B cell (primary cell): ENCODE measurements at regions not wholly inside any gene's neighbourhood (a gene's known extent, or its start where the extent isn't known, plus 50 kb on each side); places are given as distances from the start of the nearest gene placed in this dataset.

Experiments
- ATAC-seq: fragments of 200-7000 bp; cut with Tn5 transposase; one replicate; pipeline ENCODE4 v1.10.0; 2021; ENCODE audit warnings: low read depth, mild to moderate bottlenecking, moderate number of reproducible peaks, moderate library complexity
- CTCF ChIA-PET: fragments of 350-600 bp; sonication (Branson Sonifier 250); formaldehyde crosslinking; loops from one replicate; lab custom pipeline; 2021; ENCODE audit warnings: antibody characterized with exemption, inconsistent platforms; lab: Charles Lee
- POLR2A ChIA-PET: fragments of 350-600 bp; sonication (Branson Sonifier 250); formaldehyde crosslinking; loops from one replicate; lab custom pipeline; 2021; ENCODE audit warnings: antibody characterized with exemption; lab: Charles Lee
- DNase-seq: peaks from one replicate; pipeline ENCODE4 v3.0.0; 2013
- H2AFZ ChIP-seq: 2 replicates; pipeline ENCODE4 v1.6.1; 2012; ENCODE audit warnings: mild to moderate bottlenecking, low read depth, low read length; ENCODE audit not compliant: insufficient read depth, poor library complexity, severe bottlenecking
- H3K27ac ChIP-seq, 2 donors: 1 replicate in 1 of 2; 2 replicates in 1 of 2; pipeline ENCODE4 v1.5.1; 2012 to 2013; ENCODE audit warnings: low read length in 2 of 2, mild to moderate bottlenecking in 2 of 2, moderate library complexity in 1 of 2
- H3K27me3 ChIP-seq, 4 experiments: fragments of 200-600 bp in 1 of 4; sonication (generic) in 1 of 4; replicated peaks in 1 of 4; 1 replicate in 2 of 4; 2 replicates in 2 of 4; pipeline versions ENCODE4 v1.6.1 to v1.7.0; 2013 to 2016; ENCODE audit warnings: low read length in 3 of 4, mild to moderate bottlenecking in 2 of 4, mixed read lengths in 1 of 4, moderate library complexity in 1 of 4; ENCODE audit not compliant: insufficient read depth in 4 of 4, control insufficient read depth in 3 of 4; ENCODE audit errors: control extremely low read depth in 1 of 4
- H3K36me3 ChIP-seq, 2 experiments: replicated peaks in 1 of 2; 1 replicate in 1 of 2; 2 replicates in 1 of 2; pipeline versions ENCODE4 v1.6.1 to v1.7.1; 2013; ENCODE audit warnings: low read length in 1 of 2; ENCODE audit not compliant: insufficient read depth in 2 of 2, control insufficient read depth in 1 of 2; ENCODE audit errors: control extremely low read depth in 1 of 2, extremely low read depth in 1 of 2
- H3K4me1 ChIP-seq, 2 donors: fragments of 200-600 bp in 1 of 2; sonication (generic) in 1 of 2; 1 replicate in 1 of 2; 2 replicates in 1 of 2; pipeline versions ENCODE4 v1.5.1 to v1.6.1; 2013 to 2017; ENCODE audit warnings: low read length in 2 of 2; ENCODE audit not compliant: control insufficient read depth in 2 of 2, insufficient read depth in 2 of 2
- H3K4me2 ChIP-seq: replicated peaks from 2 replicates; pipeline ENCODE3; 2012; ENCODE audit warnings: mild to moderate bottlenecking, low read depth, low read length; ENCODE audit not compliant: poor library complexity, severe bottlenecking
- H3K4me3 ChIP-seq, 5 experiments: fragments of 200-600 bp in 1 of 5; sonication (generic) in 1 of 5; 1 replicate in 3 of 5; 2 replicates in 2 of 5; pipeline versions ENCODE4 v1.5.1 to v1.7.0; 2011 to 2016; ENCODE audit warnings: low read length in 4 of 5, mild to moderate bottlenecking in 4 of 5, low read depth in 2 of 5, control low read depth in 1 of 5, moderate library complexity in 1 of 5; ENCODE audit not compliant: insufficient read depth in 1 of 5; ENCODE audit errors: control extremely low read depth in 1 of 5, extremely low read depth in 1 of 5
- H3K79me2 ChIP-seq: fragments of 200-600 bp; sonication (generic); one replicate; pipeline ENCODE4 v1.6.0; 2016; ENCODE audit warnings: low read length; ENCODE audit not compliant: control insufficient read depth, insufficient read depth
- H3K9ac ChIP-seq: fragments of 200-600 bp; sonication (generic); 2 replicates; pipeline ENCODE4 v1.6.1; 2017; ENCODE audit warnings: mild to moderate bottlenecking, low read length, moderate library complexity
- H3K9me3 ChIP-seq, 3 donors: one replicate each; pipeline versions ENCODE4 v1.6.1 to v1.7.1; 2013; ENCODE audit warnings: low read length in 2 of 3; ENCODE audit not compliant: control insufficient read depth in 2 of 3, insufficient read depth in 1 of 3; ENCODE audit errors: control extremely low read depth in 1 of 3
- H4K20me1 ChIP-seq: 2 replicates; pipeline ENCODE4 v1.6.0; 2012; ENCODE audit warnings: mild to moderate bottlenecking, low read length; ENCODE audit not compliant: insufficient read depth, control insufficient read depth, poor library complexity, severe bottlenecking
- H3K27ac Mint-ChIP-seq: one replicate; pipeline ENCODE4 v1.8.0; 2021; ENCODE audit warnings: mixed read lengths
- H3K27me3 Mint-ChIP-seq: one replicate; pipeline ENCODE4 v1.8.0; 2021; ENCODE audit warnings: mixed read lengths
- H3K4me1 Mint-ChIP-seq: one replicate; pipeline ENCODE4 v1.8.0; 2021; ENCODE audit warnings: mixed read lengths
- H3K4me3 Mint-ChIP-seq: one replicate; pipeline ENCODE4 v1.8.0; 2021; ENCODE audit warnings: mixed read lengths
- H3K9me3 Mint-ChIP-seq: one replicate; pipeline ENCODE4 v1.8.0; 2022; ENCODE audit warnings: mixed read lengths; ENCODE audit not compliant: insufficient read depth
- EZH2 ChIP-seq: IDR thresholded peaks from 2 replicates; pipeline ENCODE4 v1.6.1; 2012; ENCODE audit warnings: borderline replicate concordance, low read depth, mild to moderate bottlenecking, moderate library complexity, low read length; ENCODE audit not compliant: insufficient read depth, poor library complexity, severe bottlenecking
- WGBS: methylation state at CpG from one replicate; pipeline ENCODE4 v1.1.5; 2013; ENCODE audit warnings: missing lambda C conversion rate; ENCODE audit not compliant: insufficient coverage; 5-methylcytosine and 5-hydroxymethylcytosine counted together
- intact Hi-C: fragments of 100-400 bp; cut with micrococcal nuclease; formaldehyde crosslinking; loops from one replicate; pipeline ENCODE4 v1.10.0; 2022
- TF ChIP-seq, protein P1 (sequence below): fragments of 200-600 bp; IDR thresholded peaks from one replicate; pipeline ENCODE4 v1.8.0; 2022; ENCODE audit warnings: antibody characterized with exemption, mild to moderate bottlenecking

DNA sequence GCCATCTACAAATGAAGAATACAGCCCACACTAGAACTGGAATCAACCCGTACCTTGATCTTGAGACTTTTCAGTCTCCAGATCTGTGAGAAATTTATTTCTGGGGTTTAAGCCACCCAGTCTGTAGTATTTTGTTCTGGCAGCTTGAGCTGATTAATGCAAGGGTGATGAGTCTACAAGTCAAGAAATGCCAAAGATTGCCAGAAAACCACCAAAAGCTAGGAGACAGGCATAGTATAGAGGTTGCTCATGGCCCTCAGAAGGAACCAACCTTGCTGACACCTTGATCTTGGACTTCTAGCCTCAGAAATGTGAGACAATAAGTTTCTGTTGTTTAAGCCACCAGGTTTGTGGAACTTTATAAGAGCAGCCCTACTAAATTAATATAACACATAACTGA, 428.2 kb upstream of the KLF12 start:
- H3K9me3 ChIP-seq, result peaks cover 0 to 2% (median 0%) of the 10 kb centered on the region in 3 donors
- H3K36me3 ChIP-seq, result no peaks in the 10 kb centered on the region
- H3K4me3 ChIP-seq, result no peak overlapping the region
- POLR2A ChIA-PET, result no interaction called here
- ATAC-seq (no peak), DNase-seq (no peak)
- peaks cover 5 to 14% of the 10 kb centered on the region in 2 donors for H3K4me1 ChIP-seq
- no CpG with 5 or more reads among the region's 1 CpG for WGBS
- no peak overlapping the region for H3K27ac Mint-ChIP-seq
- peaks cover 3% of the 10 kb centered on the region for H3K27me3 Mint-ChIP-seq
- no peak overlapping the region for H3K27ac ChIP-seq
- H3K4me3 Mint-ChIP-seq, result no peak overlapping the region
- CTCF ChIA-PET, result no interaction called here
- no peaks in the 10 kb centered on the region for H4K20me1 ChIP-seq
- H3K4me1 Mint-ChIP-seq, result peaks cover 10% of the 10 kb centered on the region
- H3K9me3 Mint-ChIP-seq, result no peaks in the 10 kb centered on the region
- H3K4me2 ChIP-seq, result no peak overlapping the region
- no peak overlapping the region for H2AFZ ChIP-seq
- H3K9ac ChIP-seq, result no peak overlapping the region
- H3K79me2 ChIP-seq, result no peaks in the 10 kb centered on the region
- H3K27me3 ChIP-seq, result no peaks in the 10 kb centered on the region
- intact Hi-C loops, result no loop called here
- TF ChIP-seq, protein P1, sequence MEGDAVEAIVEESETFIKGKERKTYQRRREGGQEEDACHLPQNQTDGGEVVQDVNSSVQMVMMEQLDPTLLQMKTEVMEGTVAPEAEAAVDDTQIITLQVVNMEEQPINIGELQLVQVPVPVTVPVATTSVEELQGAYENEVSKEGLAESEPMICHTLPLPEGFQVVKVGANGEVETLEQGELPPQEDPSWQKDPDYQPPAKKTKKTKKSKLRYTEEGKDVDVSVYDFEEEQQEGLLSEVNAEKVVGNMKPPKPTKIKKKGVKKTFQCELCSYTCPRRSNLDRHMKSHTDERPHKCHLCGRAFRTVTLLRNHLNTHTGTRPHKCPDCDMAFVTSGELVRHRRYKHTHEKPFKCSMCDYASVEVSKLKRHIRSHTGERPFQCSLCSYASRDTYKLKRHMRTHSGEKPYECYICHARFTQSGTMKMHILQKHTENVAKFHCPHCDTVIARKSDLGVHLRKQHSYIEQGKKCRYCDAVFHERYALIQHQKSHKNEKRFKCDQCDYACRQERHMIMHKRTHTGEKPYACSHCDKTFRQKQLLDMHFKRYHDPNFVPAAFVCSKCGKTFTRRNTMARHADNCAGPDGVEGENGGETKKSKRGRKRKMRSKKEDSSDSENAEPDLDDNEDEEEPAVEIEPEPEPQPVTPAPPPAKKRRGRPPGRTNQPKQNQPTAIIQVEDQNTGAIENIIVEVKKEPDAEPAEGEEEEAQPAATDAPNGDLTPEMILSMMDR, result no peak
- no peak for TF ChIP-seq EZH2

- no peak overlapping the region for H3K4me3 ChIP-seq
- no peaks in the 10 kb centered on the region for H4K20me1 ChIP-seq
- H3K4me2 ChIP-seq, result no peak overlapping the region
- H3K79me2 ChIP-seq, result no peaks in the 10 kb centered on the region
- ATAC-seq, result no peak
- H3K27me3 ChIP-seq, result no peaks in the 10 kb centered on the region
- POLR2A ChIA-PET, result no interaction called here
- DNase-seq, result no peak
- H3K9me3 ChIP-seq, result peaks cover 0 to 2% (median 0%) of the 10 kb centered on the region in 3 donors
- Mint-ChIP-seq H3K27me3 (no peaks in the 10 kb centered on the region), H3K4me3 (no peak overlapping the region), H3K9me3 (no peaks in the 10 kb centered on the region), H3K27ac (no peak overlapping the region), H3K4me1 (peaks cover 19% of the 10 kb centered on the region)
- no peak overlapping the region for H2AFZ ChIP-seq
- no peak overlapping the region for H3K27ac ChIP-seq
- intact Hi-C loops, result no loop called here
- H3K36me3 ChIP-seq, result no peaks in the 10 kb centered on the region
- CTCF ChIA-PET, result no interaction called here
- H3K9ac ChIP-seq, result no peak overlapping the region
- H3K4me1 ChIP-seq, result peaks cover 5 to 21% of the 10 kb centered on the region in 2 donors
- no peak for TF ChIP-seq EZH2
Observed at GRCh38 chr13:74561155-74561554, 427.0 kb upstream of the KLF12 start.
